ENCODE measurements at regions not wholly inside any gene's neighbourhood (a gene's known extent, or its start where the extent isn't known, plus 50 kb on each side); places are given as distances from the start of the nearest gene placed in this dataset.

GRCh38 chr9:115196919-115197318 lies 79.0 kb upstream of the TNC start:
- TF ChIP-seq CTCF (optimal IDR thresholded peaks at IDR 0.05 in 1 of 3, IDR thresholded peaks at IDR 0.05 in 1 of 3, conservative IDR thresholded peaks at IDR 0.05 in 1 of 3; ENCODE audit: extremely low read depth in 1 of 3, insufficient read depth in 2 of 3, low read length in 3 of 3) (no peak), EZH2 (IDR thresholded peaks at IDR 0.05; ENCODE audit: low read length) (no peak)
